ENCODE measurements at regions not wholly inside any gene's neighbourhood (a gene's known extent, or its start where the extent isn't known, plus 50 kb on each side); places are given as distances from the start of the nearest gene placed in this dataset.

DNA sequence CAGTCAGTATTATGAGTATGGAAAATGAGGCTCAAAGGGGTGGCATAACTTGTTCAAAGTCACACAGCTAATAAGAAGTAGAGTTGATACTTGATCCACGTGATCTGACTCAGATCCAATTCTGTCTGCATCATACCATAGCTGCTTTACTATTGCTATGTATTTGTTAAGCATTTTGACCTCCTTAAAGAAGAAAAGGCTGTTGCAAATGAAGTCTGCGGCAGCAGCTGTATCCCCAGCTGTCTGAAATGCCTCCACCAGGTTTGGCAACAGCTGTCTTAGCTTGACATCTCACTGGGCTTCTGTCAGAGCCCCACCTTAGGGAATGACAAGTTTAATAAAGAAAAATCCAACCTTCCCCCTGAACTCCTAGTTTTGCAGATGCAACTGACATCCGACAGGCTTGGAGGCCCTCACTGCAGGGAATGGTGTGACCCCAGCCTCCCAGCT is 75.6 kb upstream of the SLC44A1 start:
- TF ChIP-seq, protein P1, sequence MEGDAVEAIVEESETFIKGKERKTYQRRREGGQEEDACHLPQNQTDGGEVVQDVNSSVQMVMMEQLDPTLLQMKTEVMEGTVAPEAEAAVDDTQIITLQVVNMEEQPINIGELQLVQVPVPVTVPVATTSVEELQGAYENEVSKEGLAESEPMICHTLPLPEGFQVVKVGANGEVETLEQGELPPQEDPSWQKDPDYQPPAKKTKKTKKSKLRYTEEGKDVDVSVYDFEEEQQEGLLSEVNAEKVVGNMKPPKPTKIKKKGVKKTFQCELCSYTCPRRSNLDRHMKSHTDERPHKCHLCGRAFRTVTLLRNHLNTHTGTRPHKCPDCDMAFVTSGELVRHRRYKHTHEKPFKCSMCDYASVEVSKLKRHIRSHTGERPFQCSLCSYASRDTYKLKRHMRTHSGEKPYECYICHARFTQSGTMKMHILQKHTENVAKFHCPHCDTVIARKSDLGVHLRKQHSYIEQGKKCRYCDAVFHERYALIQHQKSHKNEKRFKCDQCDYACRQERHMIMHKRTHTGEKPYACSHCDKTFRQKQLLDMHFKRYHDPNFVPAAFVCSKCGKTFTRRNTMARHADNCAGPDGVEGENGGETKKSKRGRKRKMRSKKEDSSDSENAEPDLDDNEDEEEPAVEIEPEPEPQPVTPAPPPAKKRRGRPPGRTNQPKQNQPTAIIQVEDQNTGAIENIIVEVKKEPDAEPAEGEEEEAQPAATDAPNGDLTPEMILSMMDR (IDR thresholded peaks at IDR 0.05), result no peak
- no peak for TF ChIP-seq POLR2AphosphoS5 (IDR thresholded peaks at IDR 0.05; ENCODE audit: low read depth, low read length)
